Lower leg skin (tissue), 4 donors: ENCODE measurements at regions not wholly inside any gene's neighbourhood (a gene's known extent, or its start where the extent isn't known, plus 50 kb on each side); places are given as distances from the start of the nearest gene placed in this dataset.

Experiments
- DNase-seq, 2 donors: peaks; one replicate each; pipeline ENCODE4 v3.0.0-alpha.2; 2019; ENCODE audit warnings: low spot score in 2 of 2
- H3K4me3 ChIP-seq: fragments of 200-600 bp; sonication (generic); 2 replicates; pipeline ENCODE4 v1.5.1; 2017; ENCODE audit warnings: mild to moderate bottlenecking, low read depth; ENCODE audit not compliant: poor library complexity, severe bottlenecking
- CTCF ChIP-seq, 3 donors: fragments of 450-650 bp; IDR thresholded peaks; one replicate each; pipeline ENCODE4 v1.5.1; 2016; ENCODE audit warnings: antibody characterized with exemption in 3 of 3, mild to moderate bottlenecking in 3 of 3, moderate library complexity in 2 of 3
- POLR2A ChIP-seq, 2 donors: fragments of 450-650 bp; IDR thresholded peaks; one replicate each; pipeline ENCODE4 v1.6.1; 2016 to 2017; ENCODE audit warnings: antibody characterized with exemption in 2 of 2, mild to moderate bottlenecking in 1 of 2, moderate library complexity in 1 of 2
- WGBS, 2 donors: methylation state at CpG; one replicate each; pipeline ENCODE4 v1.1.5; 2018; 5-methylcytosine and 5-hydroxymethylcytosine counted together
- intact Hi-C: fragments of 100-400 bp; cut with DNase I; formaldehyde crosslinking; loops from one replicate; pipeline ENCODE4 v1.15.0; 2023; ENCODE audit warnings: low total_unique reads

- intact Hi-C loops, result no loop called here
- H3K4me3 ChIP-seq, result no peak overlapping the region
- WGBS, 2 donors, result 32 to 34% methylated on average over 10 of the region's 10 CpGs
- TF ChIP-seq CTCF (IDR thresholded peaks at IDR 0.05) (peak in 1 of 3 donors; percentile 66), POLR2A (IDR thresholded peaks at IDR 0.05) (no peak)
- peak in 1 of 2 donors; percentile 43 for DNase-seq
These were observed 52.7 kb upstream of the CTLA4 start for GRCh38 chr2:203814661-203815540.

GRCh38 chr2:203815541-203815898 is 52.1 kb upstream of the CTLA4 start:
- intact Hi-C loops, result no loop called here
- no peak overlapping the region for H3K4me3 ChIP-seq
- TF ChIP-seq CTCF (IDR thresholded peaks at IDR 0.05), result no peak
- TF ChIP-seq POLR2A (IDR thresholded peaks at IDR 0.05), result no peak
- WGBS, 2 donors, result 3% methylated on average over 2 of the region's 2 CpGs
- DNase-seq, result no peak

- intact Hi-C loops, result no loop called here
- WGBS, 2 donors, result 59 to 72% methylated on average over 5 of the region's 5 CpGs
These were observed 50.4 kb upstream of the CTLA4 start for GRCh38 chr2:203817147-203817546.

More at GRCh38 chr2:203817147-203817546, 50.4 kb upstream of the CTLA4 start:
- DNase-seq, result no peak
- TF ChIP-seq POLR2A (IDR thresholded peaks at IDR 0.05), result no peak
- TF ChIP-seq CTCF (IDR thresholded peaks at IDR 0.05), result no peak
- no peak overlapping the region for H3K4me3 ChIP-seq
